CD4-positive, alpha-beta T cell treated with Interleukin-4 for 4 hours (primary cell): ENCODE measurements at regions not wholly inside any gene's neighbourhood (a gene's known extent, or its start where the extent isn't known, plus 50 kb on each side); places are given as distances from the start of the nearest gene placed in this dataset.
A peak's percentile ranks its signal among the peaks of the same experiment; 100 is the strongest.

Experiments used
- DNase-seq: peaks from one replicate; pipeline ENCODE4 v3.0.0-alpha.2; 2020

DNA sequence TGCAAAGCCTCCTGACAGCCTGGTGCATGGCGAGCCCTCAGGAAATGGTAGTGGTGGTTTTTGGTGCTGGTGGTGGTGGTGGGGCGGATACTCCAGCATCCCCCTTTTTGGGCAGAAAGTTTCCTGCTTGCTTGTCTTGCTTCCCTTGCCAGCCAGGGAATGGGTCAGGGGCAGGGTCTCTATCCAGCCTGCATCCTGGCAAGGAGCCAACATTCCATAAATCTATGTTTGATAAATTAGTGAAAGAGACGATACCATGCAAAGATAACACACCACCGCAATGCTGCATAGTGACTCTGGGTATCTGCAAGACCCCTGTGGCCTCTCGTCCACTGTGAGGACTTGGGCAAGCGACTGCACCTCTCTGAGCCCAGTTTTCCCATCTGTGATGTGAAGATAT is 246.2 kb downstream of the LRFN2 start:
- no peak for DNase-seq

DNA sequence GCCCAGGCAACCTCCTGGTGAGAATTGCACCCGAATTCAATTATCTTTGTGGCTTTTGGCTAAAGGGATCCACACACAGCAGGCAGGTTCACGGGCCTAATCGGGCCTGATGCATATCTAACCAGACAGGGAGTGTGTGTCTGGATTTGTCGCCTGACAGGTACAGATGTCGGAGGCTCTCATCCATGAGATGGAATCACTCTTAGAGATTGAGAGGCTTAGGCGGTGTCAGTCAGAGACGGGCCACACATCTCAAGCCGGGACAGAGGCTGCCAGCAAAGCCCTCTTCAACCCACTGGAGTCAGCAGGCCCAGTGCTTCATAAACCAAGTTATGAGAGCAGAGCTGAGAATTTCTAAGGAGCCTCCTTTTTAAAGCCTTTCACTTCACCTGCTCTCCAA is 247.0 kb downstream of the LRFN2 start:
- no peak for DNase-seq

DNA sequence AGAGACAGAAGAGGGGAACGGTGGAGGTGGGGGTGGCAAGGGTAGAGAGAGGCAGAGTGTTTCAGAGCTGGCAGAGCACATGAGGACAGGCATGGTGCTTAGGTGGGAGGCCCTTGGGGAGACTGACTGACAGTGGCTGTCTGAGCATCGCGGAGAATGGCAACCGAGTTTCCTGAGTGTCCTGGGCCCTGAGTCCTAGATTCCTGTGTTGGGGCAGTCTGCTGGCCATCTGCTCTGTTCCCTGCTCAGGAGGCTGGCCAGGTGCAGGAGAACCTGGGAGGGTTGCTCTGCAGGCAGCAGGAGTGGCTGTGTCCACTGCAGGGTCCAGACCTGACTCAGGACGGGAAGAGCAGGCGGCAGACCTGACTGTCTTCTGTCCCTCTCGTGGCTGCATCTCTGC is 248.9 kb downstream of the LRFN2 start:
- DNase-seq = no peak

DNA sequence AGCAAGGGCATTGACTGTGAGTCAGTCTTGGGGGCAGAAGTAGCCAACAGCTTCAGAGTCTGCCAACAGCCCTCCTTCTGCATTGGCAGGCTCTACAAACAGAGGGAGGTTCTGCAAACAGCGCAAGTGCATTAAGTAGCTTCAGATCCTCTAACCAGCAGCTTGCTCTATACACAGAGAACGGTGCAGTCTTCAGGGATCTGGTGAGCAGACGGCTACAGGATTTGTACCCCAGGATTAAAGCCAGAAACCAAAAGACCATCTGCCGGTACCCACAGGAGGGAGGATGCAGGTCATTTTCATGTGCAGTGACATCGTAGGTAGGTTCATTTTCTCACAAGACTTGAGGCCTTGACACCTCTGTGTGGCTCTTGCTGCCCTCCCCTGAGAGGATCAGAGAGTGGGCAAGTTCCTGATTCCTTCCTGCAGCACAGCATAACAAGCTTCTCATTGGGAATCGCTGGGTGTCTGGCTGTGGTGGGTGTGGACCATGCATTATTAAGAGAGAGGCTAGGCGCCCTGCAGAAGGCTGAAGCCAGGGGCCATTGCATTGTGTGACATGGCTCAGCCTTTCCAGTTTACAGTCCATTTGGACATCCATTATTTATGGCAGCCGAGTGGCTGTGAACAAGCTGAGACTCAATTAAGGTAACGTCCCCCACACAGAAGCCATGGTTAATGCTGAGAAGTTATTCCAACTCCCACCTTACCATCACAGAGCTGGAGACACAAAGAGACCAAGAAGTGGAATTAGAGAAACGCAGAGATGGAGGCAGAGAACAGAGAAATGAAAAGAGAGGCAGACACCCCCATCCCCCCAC is 250.0 kb downstream of the LRFN2 start:
- DNase-seq = no peak

DNA sequence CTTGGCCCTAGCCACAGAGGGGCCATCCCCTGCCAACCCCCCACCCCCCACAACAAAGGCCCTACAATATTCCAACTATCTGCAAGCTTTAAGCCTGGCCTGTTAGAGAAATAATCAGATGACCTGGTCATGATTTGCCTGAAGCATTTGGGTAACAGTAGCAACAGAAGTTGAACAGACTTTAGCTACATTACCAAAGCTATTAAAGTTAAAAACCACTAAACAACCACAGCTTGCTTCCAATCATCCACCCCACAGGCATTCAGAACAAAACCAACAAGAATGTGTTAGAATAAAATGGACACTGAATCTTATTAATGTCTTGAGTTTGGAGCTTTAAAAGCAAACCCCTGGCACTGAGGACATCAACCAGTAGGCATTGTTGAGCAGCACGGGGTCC is 250.9 kb downstream of the LRFN2 start:
- no peak for DNase-seq

DNA sequence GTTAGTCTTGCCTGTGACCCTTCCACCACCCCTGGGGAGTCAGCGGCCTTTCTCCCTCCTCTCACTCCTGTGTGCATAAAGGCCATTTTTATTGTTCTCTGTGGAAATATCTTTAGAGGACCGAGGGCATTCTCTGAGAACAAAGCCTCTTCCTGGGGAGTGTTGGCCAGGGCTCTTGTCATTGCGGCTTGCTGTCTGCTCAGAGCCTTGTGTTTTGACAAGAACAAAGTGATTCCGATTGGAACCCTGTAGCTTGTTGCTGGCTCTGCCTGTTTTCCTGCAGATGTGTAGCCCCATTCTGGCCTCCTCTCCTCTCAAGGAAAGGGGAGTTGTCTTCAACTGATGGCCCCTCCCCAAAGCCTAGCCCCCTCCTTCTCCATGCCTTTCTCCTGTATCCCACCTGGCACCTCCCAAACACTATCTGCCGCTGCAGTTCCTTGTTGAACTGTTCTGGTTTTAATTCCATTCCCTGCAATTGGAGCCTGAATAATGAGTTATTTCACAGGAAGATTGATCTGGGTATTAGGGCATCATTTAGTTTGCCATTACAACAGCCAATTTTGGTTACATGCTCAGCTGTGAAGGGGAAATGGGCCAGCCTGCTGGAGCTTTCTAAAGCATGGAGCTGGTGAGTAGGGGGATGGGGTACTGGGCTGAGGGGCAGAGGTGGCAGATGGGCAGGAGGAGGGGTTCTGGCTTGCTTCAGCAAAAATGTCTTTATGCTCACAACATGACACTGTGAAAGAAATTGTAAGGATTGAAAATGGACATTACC is 252.5 kb downstream of the LRFN2 start:
- no peak for DNase-seq

DNA sequence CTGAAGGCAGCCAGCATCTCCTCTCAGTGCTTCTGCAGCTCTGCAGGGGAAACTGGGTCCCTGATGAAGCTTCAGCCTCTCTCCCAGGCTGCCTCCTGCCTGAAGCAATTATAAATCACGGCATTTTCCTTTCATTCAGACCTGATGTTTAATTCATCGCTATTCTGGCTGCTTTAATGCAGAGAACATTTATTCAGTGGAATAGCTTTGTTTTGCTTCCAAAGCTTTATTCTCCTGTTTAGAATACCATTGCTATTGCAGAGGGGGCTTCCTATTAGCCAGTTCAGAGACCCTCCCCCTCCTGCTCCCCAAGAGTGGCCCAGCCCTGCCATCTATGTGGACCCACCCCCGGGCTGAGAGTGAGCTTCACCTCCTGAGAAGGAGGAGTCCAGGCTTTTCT is 255.6 kb downstream of the LRFN2 start:
- no peak for DNase-seq

DNA sequence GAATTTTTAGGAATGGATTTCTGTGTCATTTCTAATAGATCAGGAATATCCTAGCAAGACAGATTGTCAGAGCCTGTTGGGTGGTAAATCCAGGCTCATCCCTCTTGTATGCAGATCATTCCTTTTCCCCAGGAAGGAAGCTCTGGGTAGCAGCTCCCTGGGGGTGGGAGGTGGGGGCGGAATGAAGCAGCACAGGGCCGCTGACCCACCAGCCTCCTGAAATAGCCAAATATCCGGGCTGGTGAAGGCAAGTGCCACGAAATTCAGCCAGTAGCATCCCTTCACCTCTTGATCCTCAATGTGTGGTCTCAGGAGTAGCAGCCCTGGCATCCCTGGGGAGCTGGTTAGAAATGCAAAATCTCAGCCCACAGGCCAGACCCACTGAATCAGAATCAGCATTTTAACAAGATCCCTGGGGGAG is 256.9 kb downstream of the LRFN2 start:
- DNase-seq = no peak

DNA sequence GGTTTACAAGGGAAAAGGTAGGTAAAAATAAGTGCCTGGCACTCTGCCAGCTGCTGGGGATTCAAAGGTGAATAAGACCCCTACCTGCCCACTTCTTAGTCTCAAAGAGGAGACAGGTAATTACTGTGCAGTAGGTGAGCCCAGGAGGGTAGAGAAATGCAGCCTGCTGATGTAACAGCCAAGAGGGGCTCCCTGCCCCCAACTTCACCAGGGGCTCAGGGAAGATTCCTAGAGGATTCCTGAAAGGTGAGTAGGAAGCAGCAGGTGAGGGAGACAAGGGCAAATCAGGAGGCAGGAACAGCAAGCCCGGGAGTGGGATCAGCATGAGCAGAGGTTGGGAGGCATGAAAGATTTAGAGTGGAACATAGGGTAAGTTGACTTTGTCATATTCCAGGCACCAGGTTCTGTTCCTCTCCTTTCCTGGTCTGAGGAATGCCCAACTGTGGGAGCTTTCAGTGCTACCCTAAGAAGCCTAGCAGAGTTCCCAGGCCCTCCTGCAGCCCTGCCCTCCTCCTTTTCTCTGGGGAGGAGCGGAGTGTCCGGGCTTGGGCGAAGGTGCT is 258.1 kb downstream of the LRFN2 start:
- no peak for DNase-seq

DNA sequence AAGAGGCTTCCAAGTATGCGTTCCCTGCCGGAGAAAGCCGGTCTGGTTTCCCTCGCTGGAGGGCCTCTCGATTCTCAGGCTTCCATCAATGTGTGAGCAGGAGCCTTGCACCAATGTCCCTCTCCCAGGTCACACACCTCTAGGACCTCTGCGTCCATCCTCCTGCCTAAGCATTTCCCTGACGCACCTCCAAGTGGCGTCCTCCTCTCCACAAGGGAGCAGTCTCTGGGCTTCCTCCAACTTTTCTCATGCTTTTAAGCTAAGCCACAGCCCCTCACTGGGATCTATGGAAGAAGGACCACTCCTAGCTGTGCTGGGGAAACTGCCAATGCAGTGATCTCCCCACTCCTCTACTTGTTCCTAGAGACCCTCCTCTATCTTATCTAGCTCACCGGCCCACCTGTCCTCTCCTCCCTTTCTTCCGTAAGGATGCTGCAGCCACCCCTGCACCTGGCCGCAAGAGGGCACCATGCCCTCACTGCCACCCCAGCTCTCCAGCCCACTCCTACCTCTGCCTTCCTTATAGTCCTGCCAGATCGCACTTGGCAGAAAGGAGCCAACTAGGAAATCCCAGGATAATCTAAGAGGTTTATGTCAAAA is 258.7 kb downstream of the LRFN2 start:
- DNase-seq = peak; percentile 11

DNA sequence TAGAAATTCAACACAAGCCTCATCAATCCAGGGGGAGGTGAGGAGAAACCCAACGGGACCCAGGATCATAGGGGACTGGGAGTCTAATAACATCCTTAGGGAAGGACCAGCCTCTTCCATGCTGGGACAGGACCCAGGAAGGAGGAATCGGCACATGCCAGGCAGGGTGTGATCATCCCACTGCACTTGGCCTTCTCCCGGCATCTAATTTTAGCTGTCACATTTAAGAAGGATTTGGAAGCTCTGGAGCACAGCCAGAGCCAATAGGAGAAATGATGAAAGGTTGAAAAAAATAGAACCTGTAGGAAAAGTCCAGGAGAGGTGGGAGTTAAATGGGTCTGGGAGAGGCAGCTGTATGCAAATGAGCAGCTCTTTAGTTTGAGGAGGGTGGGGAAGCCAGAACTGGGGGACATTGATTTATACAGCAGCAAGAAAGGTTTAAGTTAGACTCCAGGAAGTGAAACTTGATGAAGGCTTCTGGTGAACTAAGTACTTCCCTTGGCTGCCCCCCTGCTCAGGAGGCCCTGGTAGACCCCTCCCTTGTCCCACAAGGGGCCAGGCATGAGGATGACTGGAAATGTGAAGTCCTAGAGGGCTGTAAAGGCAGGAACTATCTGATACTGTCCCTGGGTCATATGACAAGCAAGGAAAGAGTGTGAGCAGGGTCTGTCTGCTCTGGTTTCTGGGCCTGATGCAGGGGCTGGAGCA is 260.3 kb downstream of the LRFN2 start:
- DNase-seq = no peak

DNA sequence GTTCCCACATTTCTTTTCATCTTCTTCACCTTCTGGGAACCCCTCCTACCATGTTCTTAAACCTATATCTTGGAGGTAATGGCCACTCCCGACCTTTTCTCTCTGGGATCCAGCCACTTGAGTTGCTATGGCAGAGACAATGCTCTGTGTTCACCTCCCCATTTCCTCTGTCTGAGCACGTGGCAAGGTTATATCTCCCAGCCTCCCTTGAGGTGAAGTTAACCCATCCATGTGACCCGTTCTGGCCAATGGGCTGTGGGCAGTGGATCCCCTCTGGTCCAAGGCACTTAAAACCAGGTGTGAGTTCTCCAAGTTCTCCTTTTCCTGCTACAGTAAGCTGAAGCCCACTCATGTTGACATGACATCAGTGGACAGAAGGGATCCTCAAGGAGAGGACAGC is 261.4 kb downstream of the LRFN2 start:
- no peak for DNase-seq

DNA sequence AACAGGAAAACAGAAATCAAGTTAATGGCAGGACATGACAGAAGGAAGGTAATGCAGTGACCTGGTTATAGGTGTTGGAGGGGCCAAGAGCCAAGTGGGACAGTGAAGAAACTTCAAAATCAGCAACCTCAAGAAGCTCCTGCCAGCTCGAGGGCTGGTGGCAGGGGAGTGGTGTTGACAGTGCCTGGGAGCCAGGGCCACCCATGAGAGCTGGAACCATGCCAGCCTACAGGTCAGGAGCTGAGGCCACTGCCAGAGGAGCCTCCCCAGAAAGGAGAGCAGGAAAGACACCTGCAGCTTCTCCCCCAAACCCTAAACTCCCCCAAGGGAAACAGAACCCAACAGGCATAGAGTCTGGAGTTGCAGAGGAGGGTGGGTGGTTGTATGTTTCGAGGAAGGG is 262.1 kb downstream of the LRFN2 start:
- DNase-seq = no peak

DNA sequence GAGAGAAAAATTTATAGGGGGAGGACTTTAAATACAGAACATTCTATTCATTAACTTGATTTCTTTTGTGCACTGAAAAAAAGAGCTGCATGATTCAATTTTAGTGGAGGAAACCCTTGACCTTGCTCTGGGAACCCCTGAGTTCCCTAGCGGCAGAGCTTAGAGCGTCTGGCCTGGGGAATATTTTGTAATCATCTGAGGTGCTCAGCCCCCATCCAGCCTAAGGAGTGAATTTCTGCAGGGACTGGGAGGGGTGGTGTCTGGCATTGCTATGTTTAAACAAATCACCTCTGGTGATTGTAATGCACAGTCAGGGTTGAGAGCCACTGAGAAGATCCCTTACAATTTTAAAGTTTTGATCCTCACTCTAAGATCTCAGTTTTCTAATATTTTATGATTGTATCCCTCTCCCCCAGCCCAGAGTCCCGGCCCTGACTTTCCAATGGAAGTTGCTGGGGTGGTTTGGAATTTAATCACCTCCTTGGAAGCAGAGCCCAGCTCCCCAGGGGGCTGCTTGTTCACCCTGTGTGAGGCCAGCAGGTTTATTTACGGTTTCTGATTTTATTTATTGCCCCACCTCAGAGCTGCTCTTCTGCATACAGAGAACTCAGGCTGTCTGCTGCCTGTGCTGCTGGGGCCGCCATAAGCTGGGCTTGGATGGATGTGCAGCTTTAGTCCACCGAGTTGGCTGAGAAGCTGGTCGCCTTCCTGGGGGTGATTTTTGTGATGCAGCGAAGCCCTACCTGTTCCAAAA is 263.1 kb downstream of the LRFN2 start:
- DNase-seq = no peak

DNA sequence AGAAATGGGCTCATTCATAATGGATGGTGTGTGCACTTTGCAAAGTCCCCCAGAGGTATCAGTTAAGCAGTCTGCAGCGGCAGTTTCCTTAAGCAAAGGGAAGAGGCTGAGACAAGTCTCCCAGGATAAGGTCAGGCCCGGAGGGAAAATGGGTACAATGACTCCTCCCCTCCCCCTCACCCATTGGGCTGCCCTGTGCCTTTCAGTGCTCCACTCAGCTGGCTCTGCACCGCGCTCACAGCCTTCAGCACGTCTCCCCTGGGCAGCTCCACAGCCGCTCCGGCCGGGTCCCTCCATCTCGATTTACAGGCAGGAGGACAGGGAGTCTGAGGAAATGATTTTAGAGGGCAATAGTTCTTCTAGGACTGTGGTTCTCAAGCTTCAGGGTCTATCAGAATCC is 264.8 kb downstream of the LRFN2 start:
- DNase-seq = no peak

DNA sequence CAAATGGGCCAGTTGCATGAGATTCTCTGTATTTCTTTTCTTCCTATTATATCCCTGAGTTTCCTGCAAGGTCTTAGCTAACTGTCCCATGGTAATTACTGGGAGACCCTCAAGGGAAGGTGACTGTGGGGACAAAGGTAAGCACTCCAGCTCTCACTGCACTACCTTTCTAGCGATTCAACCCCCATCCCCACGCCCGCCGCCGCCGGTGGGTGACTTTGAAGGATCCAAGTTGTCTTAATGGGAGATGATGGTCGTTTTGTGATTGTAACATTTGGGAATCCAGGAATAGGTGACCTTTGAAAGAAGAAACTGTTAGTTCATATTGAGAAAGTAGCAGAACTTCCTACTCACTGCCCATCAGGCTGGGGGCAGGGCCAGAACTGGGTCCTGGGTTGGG is 265.5 kb downstream of the LRFN2 start:
- no peak for DNase-seq

DNA sequence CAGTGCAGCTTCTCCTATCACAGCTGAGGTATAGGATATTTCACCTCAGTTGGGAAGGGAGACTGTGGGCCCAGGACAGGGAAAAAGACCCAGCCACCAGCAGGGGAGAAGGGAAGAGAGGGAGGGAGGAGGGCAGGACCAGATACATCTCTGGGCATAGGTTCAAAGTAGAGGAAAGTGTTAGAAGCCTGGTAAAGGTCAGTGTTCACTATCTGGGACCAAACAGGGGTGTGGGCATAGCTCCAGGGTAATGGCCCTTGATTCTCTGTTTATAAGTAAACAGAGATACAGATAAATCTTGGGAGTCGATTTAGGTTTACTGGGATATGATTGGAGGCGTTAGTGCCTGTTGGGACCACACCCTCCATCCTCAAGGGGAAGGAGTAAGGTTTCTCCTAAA is 266.2 kb downstream of the LRFN2 start:
- DNase-seq = no peak

DNA sequence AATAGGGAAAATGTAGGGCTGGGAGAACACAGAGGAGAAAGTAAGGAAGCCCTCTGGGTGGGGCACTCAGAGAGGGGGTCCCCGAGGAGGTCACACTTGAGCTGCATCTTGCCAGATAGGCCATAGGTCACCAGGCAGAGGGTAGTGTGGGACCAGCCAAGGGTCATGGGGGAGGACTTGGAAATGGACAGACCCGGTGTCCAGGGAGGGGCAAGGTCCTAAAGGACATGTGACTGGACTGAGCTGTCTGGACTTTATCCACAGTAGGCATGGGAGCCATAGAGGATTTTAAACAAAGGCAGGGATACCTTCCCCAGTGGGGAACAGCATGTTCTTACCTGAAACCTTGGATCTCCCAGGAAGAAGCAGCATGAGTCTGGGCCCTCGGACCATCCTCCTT is 266.7 kb downstream of the LRFN2 start:
- DNase-seq = no peak

DNA sequence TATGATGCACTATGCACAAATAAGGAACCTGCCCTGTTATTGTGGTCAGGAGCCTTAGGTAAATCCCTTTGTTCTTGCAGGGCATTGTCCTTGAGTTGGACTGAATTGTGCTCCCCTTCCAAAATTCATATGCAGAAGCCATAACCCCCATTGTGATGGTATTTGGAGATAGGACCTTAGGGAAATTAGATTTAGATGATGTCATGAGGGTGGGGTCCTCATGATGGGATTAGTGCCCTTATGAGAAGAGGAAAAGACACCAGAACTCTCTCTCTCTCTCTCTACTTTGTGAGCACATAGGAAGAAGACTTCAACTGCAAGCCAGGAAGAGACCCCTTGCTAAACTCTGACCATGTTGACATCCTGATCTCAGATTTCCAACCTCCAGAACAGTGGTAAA is 268.0 kb downstream of the LRFN2 start:
- no peak for DNase-seq

DNA sequence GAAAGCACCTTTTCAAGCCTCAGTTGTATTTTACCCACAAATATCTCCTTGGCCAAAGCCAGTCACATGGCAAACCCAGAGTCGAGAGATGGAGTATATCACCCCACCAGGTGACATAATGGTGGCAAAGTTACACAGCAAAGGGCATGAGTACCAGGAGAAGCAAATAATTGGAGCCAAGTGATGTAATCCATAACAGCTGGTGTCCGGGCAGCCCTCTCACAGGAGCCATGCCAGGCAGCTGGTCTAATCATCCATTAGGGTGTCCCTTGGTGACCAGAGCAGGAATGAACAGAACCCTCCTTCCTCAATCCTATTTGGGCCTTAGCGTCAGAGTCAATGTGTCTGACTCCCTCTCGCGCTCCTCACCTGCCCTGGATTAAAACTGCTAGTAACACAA is 272.1 kb downstream of the LRFN2 start:
- DNase-seq = no peak

DNA sequence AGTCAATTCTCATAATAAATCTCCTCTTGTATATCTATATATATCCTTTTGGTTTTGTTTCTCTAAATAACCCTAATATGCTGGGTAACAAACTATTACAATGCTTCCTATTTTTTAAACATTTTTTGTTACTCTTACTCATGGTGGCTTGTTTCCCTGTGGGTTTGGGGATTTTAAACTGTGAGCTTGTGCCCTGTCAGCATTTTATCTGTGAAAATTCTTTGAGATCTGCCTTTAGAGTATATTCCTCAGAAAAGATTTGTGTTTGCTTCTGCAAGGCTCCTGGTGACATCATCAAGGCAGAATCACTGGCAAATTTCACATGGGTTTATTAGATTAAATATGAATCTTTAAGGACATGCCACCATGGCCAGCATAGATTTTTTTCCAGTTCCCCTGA is 273.6 kb downstream of the LRFN2 start:
- no peak for DNase-seq
